Stimulated activated CD4-positive, alpha-beta T cell treated with anti-CD3 and anti-CD28 coated beads, Interleukin-4, amount 100 ng/mL, for 4 hours (primary cell): ENCODE measurements at regions not wholly inside any gene's neighbourhood (a gene's known extent, or its start where the extent isn't known, plus 50 kb on each side); places are given as distances from the start of the nearest gene placed in this dataset.

Experiments
- DNase-seq, 2 experiments: peaks; one replicate each; pipeline ENCODE4 v3.0.0-alpha.2; 2020

DNA sequence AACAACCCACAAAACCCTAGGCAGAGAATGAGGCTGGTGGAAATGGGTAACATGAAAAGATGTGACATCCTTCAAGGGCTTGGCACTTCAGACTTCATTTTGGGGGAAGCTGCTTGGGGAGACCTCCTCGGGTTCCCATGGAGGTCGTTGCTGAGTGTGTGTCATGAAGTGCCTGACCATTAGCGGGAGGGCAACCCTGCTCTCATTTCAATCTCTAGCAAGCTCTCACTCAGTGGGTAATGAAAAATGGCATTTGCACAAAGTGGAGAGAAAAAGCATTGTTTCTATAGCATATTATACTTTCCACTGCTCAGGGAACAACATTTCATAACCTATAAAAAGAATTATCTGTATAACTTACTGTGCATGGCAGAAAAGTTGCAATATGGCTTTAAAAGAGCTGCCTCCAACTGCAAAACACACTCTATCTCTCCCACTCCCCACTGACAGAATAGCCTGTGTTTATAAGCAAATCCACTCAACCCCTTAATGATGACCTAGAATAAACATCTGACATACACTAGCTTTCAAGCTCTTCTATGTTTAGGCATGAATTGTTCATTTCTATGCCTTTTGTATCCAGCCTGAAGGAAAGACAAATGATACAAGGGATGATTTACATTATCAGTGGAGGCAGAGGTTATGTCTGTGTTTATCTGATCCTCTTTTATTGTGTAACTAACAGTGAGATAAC, 357.2 kb downstream of the ZSWIM6 start:
- no peak for DNase-seq

- no peak for DNase-seq
Measured at GRCh38 chr5:61697809-61698558, 365.9 kb downstream of the ZSWIM6 start.

DNA sequence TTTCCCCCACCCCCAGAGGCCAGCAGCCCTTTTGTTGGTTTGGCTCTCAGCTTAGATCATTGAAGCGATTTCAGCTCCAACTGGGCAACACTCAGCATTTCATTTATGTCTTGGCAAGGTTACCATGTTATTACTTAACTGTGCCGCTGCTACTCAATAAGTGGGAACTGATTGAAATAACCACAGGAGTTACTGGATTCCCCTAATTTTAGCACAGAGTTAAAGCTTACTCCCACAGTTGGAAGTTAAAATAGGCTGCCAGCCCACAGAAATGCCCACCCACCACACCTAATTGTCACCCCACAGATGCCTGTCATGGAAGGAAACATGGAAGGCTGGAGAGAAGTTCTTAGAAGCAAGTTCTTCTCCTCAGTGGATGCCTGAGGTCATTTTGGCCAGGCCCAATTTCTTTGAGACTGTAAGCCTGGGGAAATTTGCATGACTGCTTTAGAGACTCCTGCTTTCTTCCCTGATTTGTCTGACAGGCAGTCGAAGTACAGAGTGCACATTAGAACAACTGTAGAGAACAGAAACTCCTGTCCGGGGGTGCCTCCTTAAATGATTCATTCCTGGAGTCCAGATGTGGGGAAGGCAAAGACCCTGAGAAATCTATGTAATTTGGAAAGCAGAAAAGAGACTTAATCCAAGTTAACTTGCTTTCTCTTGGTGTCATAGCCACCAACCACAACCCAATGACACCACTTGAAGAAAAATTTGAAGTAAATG, 370.0 kb downstream of the ZSWIM6 start:
- no peak for DNase-seq

DNA sequence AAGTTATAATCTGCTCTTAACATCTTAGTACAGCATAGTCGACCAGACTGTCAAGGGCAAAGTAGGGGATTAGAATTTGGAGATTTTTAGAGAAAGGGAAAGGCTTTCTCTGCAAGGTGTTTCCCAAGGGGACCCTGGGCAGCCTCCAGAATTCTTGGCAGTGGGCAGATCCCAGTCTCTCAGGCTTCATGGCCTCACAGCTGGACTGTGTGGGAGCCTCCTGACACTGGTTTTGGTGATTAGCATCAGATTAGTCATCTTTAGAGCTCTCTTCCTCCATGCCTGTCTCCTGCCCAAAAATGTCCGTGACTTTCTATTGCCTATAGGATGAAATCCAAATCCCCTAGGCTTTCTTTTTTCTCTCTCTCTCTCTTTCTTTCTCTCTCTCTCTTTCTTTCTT, 370.7 kb downstream of the ZSWIM6 start:
- DNase-seq, result no peak

- no peak for DNase-seq
Measured at GRCh38 chr5:61704289-61704688, 372.2 kb downstream of the ZSWIM6 start.

DNA sequence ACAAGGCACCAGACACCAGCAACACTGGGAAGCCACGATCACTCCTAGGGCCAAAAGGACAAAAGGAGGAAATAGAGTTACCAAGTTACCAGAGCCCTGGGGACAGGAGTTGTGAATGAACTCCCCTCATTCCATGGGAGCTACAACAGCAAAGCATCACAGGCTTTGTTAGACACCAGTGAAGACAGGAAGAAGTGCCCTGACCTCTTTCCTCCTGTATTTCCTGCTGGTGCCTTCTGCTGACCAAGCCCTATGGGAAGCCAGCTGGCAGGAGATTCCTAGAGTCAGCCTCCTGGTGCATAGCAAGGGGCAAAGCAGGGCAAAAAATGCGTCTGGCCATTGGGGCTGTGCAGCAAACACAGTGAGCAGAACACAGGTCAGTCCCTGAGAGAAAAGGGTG, 374.7 kb downstream of the ZSWIM6 start:
- no peak for DNase-seq

- DNase-seq, result no peak
Measured at GRCh38 chr5:61719124-61719523, 387.1 kb downstream of the ZSWIM6 start.

DNA sequence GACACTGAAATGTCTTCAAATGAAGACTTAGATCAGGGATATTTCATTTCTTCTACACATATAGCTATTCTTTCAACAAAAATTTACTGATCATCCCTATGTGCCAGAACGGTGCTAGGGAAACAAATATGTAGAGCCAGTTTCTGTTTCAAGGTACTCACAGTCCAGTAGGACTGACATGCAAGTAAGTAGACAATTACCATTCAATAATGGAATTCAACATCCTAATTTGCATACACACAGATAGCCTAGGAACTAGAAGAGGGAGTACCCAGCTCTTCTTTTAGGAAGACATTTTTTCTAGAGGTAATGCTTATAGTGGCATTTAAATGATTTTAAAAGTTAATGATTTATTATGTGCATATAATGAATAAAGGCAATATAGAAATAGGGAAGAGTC, 388.8 kb downstream of the ZSWIM6 start:
- DNase-seq, result no peak

- DNase-seq, result no peak
Measured at GRCh38 chr5:61724102-61724501, 392.0 kb downstream of the ZSWIM6 start.

DNA sequence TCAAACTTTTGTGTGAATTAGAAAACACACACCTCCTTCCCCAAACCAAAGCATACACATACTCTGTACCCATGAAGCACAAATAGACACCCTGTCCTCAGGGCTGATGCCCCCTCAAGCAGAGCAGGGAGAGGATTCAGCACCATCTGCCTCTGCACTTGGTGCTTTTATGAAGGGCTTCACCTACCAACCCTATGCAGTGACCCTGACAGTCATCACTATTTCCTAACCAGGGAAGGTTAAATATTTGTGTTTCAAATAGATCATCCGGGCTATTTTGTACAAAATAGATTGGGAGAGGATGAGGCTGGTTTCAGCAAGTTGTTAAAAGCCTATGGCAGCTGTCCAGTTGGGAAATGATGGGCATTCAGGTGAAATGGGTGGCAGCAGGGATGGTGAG, 396.2 kb downstream of the ZSWIM6 start:
- DNase-seq, result no peak

DNA sequence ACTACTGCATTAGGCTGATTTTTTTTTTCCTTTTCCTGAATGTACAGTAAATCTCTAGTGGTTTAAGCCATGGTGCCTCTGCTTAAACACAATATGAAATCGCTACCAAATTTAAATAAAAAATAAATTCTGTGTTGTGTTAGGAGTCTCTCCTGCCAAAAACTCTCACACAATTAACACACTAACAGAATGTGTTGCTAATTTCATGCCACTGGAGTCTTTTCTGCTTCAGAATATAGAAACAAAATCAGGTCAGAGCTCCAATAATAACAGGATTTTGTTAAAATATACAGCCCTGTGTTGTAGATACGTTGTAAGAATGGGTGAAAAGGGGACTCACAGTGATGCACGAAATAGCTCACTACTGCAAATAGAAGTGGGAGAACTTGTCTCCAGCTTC, 398.8 kb downstream of the ZSWIM6 start:
- DNase-seq, result no peak

DNA sequence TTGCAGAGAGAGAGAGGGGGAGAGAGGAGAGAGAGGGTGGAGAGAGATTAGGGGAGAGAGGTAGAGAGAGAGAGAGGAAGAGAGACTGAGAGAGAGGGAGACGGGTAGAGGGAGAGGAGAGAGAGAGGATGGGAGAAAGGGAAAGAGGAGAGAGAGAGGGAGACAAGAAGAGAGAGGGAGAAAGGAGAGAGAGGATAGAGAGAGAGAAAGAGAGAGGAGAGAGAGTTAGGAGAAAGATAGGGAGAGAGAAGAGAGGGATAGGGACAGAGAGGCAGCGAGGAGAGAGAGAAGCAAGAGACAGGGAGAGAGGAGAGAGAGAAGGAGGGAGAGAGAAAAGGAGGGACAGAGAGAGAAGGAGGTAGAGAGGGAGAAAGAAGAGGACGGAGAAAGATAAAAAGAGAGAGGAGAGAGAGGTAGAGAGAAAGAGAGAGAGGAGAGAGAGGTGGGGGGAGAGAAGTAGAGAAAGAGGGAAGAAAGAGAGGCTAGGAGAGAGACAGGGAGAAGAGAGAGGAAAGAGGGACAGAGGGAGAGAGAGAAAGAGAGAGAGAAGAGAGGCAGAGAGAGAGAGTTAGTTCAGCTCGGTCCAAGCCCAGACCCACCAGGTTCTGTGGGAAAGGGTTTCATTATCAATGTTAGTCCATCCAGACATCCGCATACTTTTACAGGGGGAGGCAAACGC, 399.3 kb downstream of the ZSWIM6 start:
- DNase-seq, result no peak

DNA sequence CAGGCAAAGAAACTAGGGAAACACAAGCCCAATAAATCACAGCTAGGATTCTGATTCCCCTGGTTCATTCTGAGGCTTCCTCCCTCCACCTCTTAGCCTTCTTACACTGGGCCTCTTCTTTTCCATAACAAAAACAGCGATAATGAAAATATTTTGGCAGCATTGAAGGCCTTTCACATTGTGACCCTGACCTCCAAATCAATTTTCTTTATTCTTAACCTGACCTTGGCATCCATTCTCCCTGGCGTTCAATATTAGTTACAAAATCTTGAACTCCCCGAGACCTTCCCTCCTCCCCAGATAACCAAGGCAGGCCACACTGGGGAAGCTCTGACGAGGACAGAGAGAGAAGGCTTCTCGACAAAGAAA, 399.9 kb downstream of the ZSWIM6 start:
- DNase-seq, result no peak

DNA sequence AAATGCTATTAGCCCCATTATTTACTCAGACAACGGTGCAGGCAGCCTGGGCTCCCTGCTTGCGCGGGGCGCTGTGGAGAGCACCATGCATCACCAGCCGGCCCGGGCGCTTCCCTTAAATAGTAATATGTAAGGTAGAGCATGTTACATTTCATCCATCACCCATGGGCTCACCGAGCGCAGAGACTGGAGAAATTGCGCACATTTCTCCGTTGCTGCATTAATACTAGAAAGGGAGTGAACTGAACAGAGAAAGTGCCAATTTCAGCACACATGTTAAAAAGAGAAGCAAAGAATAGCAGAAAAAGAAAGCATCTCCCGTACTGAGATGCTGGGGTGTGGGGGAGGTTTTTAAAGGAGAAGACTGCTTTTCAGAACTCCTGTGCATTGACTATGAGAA, 400.3 kb downstream of the ZSWIM6 start:
- DNase-seq, result no peak

DNA sequence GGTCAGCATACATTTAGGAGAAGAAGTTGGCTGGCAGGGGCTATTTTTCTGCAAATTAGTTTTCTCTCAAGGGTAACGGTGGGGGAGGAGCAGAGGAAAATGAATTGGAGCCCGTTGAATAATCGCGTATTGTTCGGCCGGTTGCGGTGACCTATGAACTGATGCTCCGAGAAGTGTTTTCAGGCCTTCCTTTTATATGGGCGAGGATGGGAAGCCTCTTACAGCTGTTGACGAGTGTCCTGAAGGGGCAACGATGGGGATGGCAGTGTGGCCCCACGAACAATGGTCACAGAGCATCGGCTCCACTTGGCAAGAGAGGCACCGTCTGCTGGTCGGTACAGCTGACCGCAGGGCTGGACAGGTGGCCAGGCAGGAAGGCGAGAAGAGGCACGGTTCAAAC, 400.7 kb downstream of the ZSWIM6 start:
- DNase-seq, result no peak

DNA sequence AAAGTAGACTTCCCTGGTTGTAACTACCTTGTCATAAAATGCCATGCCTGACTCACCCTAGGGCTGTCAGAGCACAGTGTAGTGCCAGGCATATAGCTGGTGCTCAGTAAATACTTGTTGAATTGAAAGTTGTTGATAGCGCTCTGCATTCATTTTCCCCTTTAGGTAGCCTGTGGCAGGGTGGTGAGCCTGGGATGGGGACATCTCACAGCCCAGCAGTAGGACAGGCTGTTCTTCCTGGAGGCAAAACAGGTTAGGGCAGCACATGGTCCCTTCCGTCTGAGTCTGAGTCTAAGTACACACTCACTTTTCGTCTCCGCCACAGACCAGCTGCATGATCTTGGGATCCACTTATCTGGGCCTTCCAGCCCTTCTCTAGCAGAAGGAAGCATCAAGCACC, 401.9 kb downstream of the ZSWIM6 start:
- DNase-seq, result no peak

DNA sequence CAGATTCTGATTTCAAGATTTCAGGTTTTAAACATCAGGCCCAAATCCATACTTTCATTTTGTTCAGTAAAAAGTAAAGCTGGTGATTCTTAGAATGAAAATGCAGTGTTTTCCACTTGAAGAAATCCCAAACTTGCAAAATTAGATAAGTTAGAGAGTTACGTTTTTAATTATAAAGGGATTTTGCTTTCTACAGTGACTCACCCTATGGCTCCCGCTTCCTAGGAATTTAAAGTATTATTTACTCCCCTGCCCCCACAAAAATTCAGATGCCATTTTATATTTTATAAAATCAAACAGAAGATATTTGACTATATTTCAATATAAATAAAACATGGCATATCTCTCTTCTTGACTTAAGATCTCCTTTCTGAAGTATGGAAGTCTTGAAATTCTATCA, 402.9 kb downstream of the ZSWIM6 start:
- DNase-seq, result no peak

GRCh38 chr5:61735531-61735930, 403.5 kb downstream of the ZSWIM6 start:
- DNase-seq, result no peak

DNA sequence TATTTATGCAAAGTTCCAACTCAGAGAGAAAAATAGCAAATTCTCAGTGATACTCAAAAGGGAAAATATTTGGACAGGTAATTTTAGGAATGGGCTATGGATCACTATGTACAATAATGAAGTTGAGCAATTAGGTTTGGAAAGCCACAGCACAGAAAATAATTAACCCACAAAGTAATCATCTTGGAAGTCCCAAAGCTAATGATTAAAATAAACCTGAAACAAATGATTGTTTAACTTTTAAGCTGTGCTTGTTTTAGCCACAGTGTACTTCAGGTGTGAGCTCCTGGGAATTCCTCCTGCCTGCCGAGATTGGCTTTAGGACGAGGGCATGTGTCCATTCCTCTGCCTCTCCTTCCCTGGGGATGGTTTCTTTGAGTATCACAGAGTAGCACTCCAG, 403.9 kb downstream of the ZSWIM6 start:
- DNase-seq, result no peak

DNA sequence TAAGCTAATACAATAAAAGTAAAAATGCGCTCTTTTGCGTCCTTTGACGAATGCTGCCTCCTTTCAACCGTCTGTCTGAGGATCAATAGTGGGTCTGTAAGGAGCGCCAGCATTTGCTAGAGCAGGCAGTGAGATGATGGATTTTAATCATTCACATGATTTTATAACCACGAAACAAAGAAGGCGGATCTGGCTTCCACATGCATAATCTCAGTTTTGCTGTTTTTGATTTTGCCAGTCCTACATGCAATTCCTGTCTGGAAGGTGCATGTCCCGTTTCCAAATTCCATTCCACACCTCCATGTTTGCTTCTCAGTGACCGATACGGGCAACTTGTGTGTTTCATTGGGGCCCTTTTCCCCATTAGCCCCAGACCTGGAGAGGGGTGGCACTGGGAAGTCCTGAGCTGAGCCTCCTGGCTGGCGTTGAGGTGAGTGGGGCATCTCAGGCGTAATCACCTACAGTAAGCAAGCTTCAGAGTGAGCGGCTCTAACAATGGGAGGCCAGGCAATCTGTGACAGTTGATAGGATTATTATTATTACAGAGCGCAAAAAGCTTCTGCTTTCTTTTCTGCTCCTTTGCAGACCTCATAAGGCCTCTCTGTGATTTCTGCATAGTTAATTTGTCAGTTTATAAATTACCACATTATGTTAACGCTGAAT, 405.4 kb downstream of the ZSWIM6 start:
- no peak for DNase-seq

GRCh38 chr5:61737964-61738340, 405.9 kb downstream of the ZSWIM6 start:
- DNase-seq, result no peak

GRCh38 chr5:61738446-61738845, 406.4 kb downstream of the ZSWIM6 start:
- DNase-seq, result no peak
